Activated T-cell treated with anti-CD3 and anti-CD28 coated beads for 48 hours (primary cell): ENCODE measurements at regions not wholly inside any gene's neighbourhood (a gene's known extent, or its start where the extent isn't known, plus 50 kb on each side); places are given as distances from the start of the nearest gene placed in this dataset.

ENCODE experiments used
- DNase-seq: peaks from one replicate; pipeline ENCODE4 v3.0.0-alpha.2; 2020; ENCODE audit warnings: low read depth

DNA sequence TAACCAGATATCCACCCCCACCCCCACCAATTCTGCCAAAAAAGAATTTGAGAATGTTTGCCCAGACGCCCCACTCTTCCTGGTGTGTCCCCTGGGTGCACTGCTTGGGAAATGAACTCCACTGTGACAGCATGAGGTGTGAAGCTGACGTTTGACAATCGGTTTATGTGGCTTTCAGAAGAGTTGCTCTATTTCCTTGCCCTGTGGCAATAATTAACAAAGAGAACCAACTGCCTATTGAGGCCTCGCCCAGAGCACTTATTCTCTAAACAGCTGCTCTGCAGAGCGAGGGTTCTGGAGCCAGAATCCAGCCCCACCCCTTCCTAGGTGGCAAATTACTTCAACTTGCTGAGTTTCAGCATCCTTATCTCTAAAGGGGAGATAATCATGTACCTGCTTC is 115.8 kb upstream of the SIX3 start:
- DNase-seq, result no peak

DNA sequence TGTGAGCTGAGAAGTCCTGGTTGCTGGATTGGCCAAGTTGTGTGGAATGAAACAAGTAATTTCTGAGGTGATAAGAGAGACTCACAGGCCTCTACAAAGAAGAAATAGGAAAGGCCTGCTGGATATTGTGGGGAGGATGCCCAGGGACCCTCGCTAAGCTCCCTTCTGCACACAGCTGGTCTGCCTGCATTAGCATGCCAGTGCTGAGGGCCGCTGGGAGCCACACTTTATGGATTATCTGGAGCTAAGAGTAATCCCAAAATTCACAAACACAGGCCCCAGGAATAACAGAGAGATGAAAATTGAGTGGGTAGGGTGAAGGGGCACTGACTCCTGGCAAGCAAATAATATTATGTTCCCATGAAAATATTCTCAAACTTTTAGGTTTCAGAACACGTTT is 114.9 kb upstream of the SIX3 start:
- no peak for DNase-seq

DNA sequence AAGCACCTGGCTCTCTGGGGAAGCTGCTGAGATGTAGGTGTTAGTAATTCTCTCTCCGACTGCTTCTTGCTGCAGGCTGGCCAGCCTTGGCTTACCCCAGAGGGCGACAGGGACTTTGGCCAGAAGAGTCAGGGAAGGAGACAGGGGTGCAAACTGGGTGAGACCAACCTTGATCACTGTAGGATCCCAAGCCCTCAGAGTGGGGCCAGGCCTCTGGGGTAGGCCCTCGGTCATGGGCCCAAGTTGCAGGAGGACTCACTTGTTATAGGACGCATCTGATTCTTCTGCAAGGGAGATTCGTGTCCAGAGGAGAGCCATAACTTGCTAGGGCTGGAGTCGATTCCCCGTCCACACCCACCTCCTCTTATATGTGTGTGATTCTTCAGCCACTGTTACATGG is 111.7 kb upstream of the SIX3 start:
- no peak for DNase-seq

DNA sequence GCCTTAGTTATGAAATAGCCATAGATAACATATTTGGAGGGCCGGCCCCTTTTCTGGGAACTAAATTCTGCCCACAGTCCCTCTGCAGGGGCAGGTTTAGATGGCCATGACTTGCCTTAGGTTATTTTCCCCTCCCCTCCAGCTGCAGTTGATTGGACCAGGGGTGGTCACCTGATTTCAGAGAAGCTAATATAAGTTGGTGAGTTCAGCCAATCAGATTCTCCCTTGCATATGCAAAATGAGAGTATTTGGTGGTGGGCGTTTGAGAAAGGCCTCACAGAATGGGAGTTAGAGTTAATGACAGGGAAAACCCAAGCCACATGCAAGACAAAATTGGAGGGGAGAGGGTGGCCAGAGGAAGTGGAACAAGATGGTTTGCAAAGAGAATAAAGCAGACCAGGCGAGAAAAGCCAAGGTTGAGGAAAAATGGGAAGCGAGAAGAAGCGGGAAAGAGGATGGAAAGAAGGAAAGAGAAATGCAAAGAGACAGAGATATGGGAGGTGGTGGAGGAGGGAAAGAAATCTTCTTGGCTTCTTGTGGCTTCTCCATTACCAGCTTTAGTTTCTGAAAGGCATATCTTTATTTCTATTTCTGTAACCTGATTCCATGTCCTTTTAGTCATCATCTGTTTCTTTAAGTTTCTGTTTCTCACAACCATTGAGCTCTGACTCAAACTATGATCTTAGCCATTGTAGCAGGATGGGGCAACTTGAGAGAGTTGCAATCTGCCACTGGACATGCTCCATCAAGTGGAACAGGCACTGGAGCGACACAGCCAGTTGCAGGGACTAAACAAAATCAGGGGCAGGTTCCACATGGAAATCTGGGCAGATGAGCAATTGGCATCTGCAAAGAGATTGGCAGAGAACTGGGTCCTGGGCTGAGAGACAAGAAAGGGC is 108.1 kb upstream of the SIX3 start:
- DNase-seq, result no peak

DNA sequence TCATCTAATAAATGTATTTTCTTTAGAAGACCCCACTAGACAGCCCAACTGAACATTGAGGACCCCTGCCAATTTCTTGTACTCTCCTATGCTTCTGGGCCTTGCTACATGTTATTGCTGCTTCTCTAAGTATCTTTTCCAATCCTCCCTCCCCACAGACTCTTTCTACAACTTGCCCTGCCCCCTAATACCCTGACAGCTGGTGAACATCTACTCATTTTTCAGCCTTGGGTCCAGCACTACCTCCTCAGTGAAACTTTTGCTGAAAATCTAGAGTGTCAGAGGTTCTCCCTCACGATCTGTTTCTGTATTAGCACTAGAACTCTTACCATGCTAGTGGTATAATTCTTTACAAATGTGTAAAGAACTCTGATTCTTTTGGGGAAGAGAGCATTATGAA is 106.8 kb upstream of the SIX3 start:
- DNase-seq, result no peak

DNA sequence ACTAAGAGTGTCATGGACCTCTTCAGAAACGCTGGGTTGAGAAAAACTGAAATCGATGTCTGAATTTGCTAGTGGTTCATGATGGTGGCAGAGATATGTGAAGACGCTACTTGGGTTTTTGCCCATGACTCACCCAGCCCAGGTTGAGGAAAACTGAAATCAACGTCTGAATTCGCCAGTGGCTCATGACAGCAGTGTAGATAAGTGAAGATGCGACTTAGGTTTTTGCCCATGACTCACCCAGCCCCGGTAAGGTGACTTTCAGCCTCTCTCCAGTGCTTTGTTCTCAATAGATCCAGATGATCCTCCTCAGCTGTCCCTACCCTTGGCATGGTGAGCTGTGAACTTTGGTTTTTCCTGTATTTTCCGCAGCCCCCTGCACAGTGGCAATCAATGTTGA is 105.3 kb upstream of the SIX3 start:
- peak; percentile 61 for DNase-seq

DNA sequence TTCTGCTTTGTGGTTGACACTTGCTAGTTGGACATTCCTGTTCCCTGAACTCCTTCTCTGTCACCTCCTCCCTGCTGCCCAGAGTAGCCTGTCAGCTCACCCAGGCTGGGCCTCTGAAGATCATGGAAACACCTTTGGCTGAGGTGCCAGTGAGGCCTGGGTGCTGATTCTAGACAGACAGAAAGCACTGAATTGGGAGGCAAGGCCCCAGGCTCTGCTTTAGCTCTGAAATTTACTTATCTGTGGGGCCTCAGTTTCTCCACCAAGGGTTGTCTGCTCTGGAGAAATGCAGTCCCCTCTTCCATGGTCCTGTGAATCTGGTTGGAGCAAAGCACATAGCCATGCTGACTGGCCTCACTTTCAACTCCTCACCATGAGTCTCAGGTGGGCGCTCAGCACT is 104.6 kb upstream of the SIX3 start:
- DNase-seq, result no peak

DNA sequence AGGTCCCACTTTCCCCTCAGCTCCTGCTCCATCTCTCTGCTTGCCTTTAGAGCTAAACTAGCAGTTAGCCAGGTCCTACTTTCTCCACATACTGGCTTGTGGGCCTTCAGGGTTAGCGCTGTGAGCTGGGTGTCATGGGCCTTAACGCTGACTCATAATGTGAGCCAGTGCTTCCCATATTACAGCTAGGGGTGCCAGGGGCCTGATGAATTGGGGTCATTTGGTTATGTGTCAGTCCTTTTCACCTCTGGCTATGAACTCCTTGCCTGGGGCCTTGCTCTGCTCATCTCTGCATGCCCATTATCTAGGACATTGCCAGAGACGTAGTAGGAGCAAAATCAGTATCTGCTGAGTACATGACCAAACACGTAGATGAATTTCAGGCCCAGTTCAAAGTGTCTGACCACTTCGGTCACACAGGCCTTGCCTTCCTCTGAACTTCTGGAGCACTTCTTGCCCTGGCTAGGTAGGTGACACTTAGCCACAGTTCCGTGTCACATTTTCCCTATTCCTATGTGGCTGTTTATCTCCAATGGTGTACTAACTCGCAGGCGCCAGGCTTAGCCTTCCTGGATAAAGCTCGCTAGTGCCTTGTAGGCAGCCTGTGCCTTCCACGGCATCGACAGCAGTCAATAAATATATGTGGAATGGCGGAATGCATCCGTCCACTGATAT is 103.2 kb upstream of the SIX3 start:
- DNase-seq, result no peak

DNA sequence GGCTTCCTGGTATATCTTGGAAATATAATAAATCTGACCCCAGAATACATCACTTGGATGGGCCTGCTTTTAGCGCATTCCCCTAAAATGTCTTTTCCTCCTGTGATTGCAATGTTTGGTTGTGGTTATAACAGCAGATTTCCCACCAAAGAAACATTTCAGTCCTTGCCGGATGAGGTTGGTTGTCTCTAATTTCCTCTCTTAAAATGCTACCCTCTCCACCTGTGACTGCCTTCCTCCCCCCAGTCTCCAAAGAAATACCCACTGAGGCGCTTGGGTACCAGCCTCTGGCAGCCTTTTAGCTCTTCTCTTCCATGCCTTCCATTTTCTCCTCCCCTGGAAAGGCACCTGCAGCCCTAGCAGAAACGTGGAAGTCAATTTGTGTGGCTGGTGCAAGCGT is 102.1 kb upstream of the SIX3 start:
- DNase-seq, result no peak

DNA sequence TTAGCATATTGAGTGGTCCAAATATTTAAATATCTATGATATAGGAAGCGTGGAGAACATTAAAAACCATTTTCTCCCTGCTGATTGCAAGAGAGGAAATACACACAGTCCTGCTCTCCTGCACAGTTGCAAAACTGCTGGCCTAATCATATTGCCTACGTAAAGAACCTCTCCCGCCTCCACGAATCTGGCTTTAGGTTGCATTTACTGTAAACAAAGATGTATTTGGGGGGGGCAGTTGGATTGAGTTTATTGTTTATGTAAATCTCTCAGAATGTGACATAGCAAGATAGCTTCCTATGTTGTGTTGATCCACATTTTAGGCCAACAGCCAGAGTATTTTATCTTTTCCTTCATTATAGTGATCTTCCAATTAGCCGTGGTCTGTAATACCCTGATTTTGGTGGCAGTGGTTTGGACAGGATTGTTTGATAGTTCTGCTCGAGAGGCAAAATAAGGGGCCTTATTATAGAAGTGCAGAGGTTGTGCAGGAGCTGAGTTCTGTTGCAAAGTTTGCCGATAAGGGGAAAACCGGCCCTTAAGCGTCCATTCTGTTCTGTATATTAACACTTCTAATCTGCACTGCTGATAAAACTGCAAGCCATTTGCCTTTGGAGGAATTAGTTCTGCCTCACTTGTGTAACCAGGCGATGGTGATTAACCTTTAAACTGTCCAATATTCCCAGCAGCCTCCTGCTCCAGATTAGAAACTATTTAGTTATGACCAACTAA is 101.6 kb upstream of the SIX3 start:
- no peak for DNase-seq

DNA sequence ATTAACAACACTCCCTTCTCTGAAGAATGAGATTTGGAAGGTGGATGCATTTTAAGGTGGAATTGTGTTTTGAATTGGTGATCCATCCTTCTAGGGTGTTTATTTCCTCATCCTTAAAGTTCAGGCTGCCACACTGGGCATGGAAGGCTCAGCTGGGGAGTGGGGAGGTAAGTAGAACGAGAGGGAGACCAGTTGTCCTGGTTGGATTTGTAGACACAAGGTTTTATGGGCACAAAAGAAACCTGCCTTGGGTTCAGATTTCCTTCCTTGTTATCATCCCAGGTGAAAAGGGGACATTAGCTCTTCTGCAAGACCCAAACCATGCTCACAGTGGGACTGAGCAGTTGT is 101.0 kb upstream of the SIX3 start:
- DNase-seq, result no peak

DNA sequence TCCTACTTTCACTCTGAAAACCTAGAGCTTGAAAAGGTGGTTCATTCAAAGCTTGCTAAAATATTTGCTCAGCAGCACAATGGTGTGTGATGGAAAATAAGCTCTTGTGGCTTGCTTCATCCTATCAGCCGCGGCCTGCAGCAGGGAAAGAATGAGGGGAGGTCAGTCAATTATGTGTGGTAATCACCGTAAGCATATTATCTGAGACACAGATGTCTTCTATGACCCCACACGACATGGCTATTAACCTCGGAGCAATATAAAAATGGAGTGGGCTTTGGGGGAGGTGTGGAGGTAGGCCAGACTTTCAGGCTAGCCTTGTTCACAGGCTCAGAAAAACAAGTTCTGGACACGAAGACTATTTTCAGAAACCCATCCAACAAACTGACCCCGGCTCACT is 98.4 kb upstream of the SIX3 start:
- DNase-seq, result no peak

DNA sequence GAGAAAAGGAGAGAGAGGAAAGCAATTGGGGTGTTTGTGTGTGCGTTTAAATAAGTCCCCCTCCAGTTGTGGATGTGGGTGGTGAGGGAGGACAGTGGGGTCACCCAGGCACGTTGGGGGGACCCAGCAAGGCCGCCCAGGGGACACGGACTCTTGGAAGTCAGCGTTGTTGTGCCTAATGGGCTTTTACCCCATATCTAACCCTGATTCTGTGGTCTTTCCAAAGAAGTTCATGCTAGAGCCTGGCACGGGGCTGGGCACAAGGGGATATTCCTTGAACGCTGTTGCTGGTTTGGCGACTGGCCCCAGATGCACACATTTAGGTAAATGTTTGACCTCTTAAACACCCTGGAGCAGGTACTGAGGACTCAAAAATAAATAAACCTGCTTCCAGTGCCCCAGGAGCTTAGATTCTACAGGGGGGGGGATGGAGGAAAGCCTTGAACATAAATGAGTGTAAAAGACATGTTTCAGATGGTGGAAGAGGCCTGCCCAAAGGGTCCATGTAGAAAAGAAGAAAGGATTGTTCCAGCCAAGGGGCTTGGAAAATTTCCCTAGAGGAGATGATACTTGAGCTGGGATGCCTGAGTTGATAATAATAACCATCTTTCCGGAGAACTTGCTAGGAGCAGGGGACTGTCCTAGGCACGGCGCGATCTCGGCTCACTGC is 97.7 kb upstream of the SIX3 start:
- DNase-seq, result no peak

DNA sequence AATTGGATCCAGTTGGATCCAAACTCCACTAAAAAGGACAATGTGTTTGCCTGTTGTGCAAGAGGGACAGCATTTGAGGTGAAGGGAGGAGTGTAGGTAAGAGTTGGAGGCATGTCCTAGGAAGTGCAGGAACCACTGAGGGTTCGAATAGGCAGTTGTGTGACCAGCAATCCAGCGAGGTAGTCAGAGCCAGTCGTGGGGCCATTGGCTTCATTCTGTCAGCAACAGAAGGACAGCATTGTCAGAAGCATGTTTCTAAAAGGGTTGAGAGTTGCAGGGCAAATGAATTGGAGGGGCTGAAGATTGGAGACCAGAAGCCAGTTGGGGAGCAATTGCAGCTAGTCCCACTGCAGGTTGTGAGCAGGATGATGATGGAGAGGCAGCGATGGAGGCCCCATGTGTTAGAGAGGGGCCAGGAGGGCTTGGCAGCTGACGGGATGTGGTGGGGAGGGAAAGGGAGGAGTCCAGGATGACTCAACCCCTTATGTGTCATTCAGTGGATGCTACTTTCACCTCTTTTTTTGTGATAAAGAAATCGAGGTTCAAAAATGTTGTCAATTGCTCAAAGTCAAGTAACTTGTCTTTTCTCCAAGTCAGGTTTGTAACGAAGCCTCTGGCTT is 96.7 kb upstream of the SIX3 start:
- no peak for DNase-seq

DNA sequence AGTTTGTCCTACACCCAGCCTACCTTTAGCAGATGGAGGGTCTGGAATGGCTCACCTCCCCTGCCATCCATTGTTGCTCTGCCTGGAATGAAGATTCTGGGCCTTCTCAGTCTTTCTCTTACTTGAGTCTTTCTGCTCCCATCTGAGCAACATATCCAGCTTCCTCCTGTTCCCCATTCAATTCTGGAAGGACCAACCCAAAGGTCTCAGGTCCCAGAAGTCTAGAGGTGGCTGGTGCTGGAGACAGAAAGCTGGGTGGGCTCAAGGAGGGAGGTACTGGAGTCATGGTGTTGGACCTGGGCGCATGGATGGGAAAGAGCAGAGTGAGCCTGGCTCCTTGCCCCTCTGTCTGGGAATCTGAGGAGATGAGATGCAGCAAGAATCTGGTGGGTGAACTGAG is 93.5 kb upstream of the SIX3 start:
- DNase-seq, result no peak

DNA sequence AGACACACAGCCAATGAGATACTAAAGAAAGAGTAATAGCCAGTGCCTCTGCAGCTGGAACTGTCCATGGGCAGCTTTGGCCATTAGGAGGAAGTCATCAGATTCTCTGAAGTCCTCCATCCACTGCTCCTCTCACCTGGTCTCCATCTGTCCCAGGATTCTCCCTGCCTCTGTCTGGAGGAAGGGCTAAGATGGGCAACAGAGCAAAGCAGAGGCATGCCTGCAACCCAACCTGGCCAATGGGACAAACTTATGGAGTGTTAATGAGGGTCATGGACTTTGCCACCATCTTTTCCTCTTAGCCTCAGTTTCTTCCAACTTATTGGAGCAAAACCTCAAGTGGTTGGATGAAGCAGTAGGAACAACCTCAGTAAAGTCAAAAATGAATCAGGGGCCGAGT is 91.5 kb upstream of the SIX3 start:
- DNase-seq, result no peak

DNA sequence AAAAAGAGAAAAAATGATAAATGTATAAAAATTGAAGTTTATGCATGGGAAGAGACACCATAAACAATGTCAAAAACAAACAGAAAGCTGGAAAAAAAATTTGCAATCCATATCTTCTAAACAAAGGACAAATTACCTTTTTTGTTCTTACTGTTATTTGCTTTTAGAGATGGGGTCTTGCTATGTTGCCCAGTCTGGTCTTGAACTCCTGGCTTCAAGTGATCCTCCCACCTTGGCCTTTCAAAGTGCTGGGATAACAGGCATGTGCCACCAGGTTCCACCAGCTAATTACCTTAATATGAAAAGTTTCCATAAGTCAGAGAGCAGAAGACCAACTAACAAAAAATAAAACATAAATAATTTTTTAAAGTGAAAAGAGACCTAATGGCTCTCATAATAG is 90.0 kb upstream of the SIX3 start:
- DNase-seq, result no peak

DNA sequence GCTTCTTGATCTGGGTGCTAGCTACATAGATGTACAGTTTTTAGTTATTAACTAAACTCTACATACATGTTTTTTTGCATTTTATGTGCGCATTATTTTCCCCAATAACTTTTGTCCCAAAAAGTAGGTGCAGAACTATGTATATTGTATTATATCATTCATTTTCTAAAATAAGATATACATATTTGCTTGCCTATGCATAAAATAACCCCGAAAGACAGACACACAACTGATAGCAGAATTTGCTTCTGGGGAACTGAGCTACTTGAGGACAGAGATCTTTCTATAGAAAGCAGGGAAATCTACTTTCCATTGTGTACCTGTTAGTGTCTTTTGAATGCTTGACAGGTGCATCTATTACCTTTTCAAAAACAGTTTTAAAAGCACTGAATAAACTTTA is 88.9 kb upstream of the SIX3 start:
- no peak for DNase-seq

DNA sequence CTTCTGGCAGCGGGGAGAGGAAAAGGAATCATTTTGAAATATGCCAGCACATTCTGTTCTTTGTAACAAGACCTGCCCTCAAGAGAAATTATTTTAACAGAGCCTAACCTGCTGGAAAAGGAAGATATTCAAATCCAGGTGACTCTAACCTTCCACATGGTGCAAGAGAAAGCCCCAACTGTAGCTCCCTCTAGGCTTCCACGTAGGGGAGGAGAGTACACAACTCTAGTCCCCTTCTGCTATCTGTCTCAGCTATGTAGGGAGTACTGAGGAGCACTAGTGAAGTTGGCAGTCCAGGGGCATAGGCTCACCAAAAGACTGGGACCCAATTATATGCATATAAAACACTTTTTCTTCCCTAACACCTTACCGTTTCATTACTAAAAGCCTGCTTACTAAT is 82.2 kb upstream of the SIX3 start:
- DNase-seq, result no peak

DNA sequence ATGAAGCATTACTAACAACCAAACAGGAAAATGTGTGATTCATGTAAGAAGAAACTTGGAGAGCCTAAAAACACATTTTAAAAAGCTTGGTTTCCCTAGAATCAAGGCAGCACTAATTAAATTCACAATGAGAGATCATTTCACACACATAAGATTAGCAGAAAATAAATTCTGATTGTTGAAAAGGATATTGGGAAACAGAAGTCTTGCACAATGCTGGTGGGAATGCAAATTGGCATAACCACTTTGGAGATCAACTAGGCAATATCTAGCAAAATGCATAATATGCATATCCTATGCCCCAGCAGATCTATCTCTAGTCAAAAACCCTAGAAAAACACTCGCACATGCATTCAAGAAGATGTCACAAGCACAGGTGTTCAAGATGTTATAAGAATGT is 75.3 kb upstream of the SIX3 start:
- DNase-seq, result no peak

DNA sequence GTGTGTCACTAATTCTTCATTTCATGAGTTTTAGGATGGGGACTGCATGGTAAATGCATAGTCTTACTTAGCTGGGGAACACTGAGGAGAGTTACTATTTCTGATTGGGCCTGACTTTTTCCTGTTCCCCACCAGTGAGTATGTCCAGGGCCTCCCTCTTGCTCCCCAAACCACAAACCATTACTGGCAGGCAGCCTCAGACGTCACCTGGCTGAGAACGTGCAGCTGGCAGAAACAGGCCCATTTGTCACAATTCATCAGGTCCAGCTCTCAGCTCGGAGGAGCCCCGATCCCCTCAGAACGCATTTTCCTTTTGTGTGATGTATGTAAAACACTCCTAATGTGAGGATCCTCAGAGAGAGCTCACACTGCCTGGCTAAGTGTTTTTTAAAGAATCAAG is 71.7 kb upstream of the SIX3 start:
- no peak for DNase-seq

DNA sequence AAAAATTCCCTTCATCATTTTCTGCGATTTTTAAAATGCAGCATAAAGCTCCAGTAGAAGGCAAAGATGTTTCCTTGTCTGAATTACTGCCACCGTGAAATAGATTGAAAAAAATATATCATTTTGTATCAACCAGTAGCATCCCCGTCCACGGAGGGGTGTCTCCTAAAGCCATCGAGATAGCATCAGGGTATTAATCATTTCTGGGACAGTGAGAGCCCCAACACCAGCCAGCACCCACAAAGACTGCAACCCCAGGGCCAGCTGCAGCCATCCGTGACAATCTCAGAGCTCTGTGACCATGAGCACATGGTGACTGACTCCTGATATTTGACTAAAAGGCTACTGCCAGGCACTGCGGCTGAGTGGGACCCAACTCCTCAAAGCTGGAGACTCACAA is 64.1 kb upstream of the SIX3 start:
- no peak for DNase-seq
